Thymus (tissue), 11 donors: ENCODE measurements at regions not wholly inside any gene's neighbourhood (a gene's known extent, or its start where the extent isn't known, plus 50 kb on each side); places are given as distances from the start of the nearest gene placed in this dataset.

Experiments used
- DNase-seq, 9 donors: peaks; one replicate each; pipeline ENCODE4 v3.0.0-alpha.2; 2013; ENCODE audit warnings: low spot score in 9 of 9, low read depth in 6 of 9, missing footprints in 1 of 9
- H3K27ac ChIP-seq, 2 donors: one replicate each; pipeline ENCODE4 v1.5.1; 2013; ENCODE audit warnings: control low read depth in 1 of 2, low read depth in 1 of 2, low read length in 1 of 2, mild to moderate bottlenecking in 1 of 2, moderate library complexity in 1 of 2
- H3K27me3 ChIP-seq, 2 donors: one replicate each; pipeline ENCODE4 v1.5.1; 2013; ENCODE audit warnings: low read length in 1 of 2; ENCODE audit not compliant: control insufficient read depth in 2 of 2, insufficient read depth in 1 of 2
- H3K36me3 ChIP-seq, 2 donors: one replicate each; pipeline ENCODE4 v1.5.1; 2013; ENCODE audit warnings: low read length in 1 of 2, mild to moderate bottlenecking in 1 of 2, moderate library complexity in 1 of 2; ENCODE audit not compliant: control insufficient read depth in 2 of 2, insufficient read depth in 2 of 2
- H3K4me1 ChIP-seq, 2 donors: one replicate each; pipeline ENCODE4 v1.5.1; 2013; ENCODE audit warnings: low read length in 2 of 2; ENCODE audit not compliant: control insufficient read depth in 2 of 2, insufficient read depth in 2 of 2
- H3K4me3 ChIP-seq, 2 donors: one replicate each; pipeline ENCODE4 v1.5.1; 2013; ENCODE audit warnings: low read length in 2 of 2, control low read depth in 1 of 2, mild to moderate bottlenecking in 1 of 2
- H3K9me3 ChIP-seq, 2 donors: one replicate each; pipeline ENCODE4 v1.5.1; 2013; ENCODE audit warnings: low read length in 1 of 2, mild to moderate bottlenecking in 1 of 2; ENCODE audit not compliant: control insufficient read depth in 2 of 2, insufficient read depth in 1 of 2
- WGBS: extraction: QIAGEN DNeasy Blood & Tissue Kit; methylation state at CpG from one replicate; pipeline ENCODE4 v1.1.7; 2013; 5-methylcytosine and 5-hydroxymethylcytosine counted together
- donor health status: healthy.

GRCh38 chr3:180329187-180329586, 272.8 kb upstream of the TTC14 start:
- Histone ChIP-seq H3K27me3 (no peaks in the 10 kb centered on the region), H3K4me1 (no peaks in the 10 kb centered on the region)

GRCh38 chr3:180329847-180330246, 272.1 kb upstream of the TTC14 start:
- no peaks in the 10 kb centered on the region for H3K36me3 ChIP-seq
- H3K9me3 ChIP-seq: no peaks in the 10 kb centered on the region
- no peak overlapping the region for H3K4me3 ChIP-seq
- no peaks in the 10 kb centered on the region for H3K4me1 ChIP-seq
- no peak overlapping the region for H3K27ac ChIP-seq
- 84% methylated on average over 2 of the region's 2 CpGs for WGBS
- no peak for DNase-seq
- H3K27me3 ChIP-seq: no peaks in the 10 kb centered on the region

More at GRCh38 chr3:180329187-180329586, 272.8 kb upstream of the TTC14 start:
- Histone ChIP-seq H3K4me3 (no peak overlapping the region), H3K36me3 (no peaks in the 10 kb centered on the region), H3K9me3 (no peaks in the 10 kb centered on the region), H3K27ac (no peak overlapping the region)
- DNase-seq: no peak
- WGBS: 88% methylated on average over 3 of the region's 3 CpGs

- H3K9me3 ChIP-seq: no peaks in the 10 kb centered on the region
- no peak overlapping the region for H3K4me3 ChIP-seq
- 98% methylated on average over 1 of the region's 1 CpG for WGBS
- no peak overlapping the region for H3K27ac ChIP-seq
- DNase-seq: no peak
- H3K27me3 ChIP-seq: no peaks in the 10 kb centered on the region
- H3K4me1 ChIP-seq: no peaks in the 10 kb centered on the region
- H3K36me3 ChIP-seq: no peaks in the 10 kb centered on the region
Measured at GRCh38 chr3:180330440-180330839, 271.5 kb upstream of the TTC14 start.

GRCh38 chr3:180332608-180333007, 269.4 kb upstream of the TTC14 start:
- Histone ChIP-seq H3K27me3 (no peaks in the 10 kb centered on the region), H3K9me3 (no peaks in the 10 kb centered on the region), H3K36me3 (no peaks in the 10 kb centered on the region), H3K4me3 (no peak overlapping the region), H3K27ac (no peak overlapping the region), H3K4me1 (no peaks in the 10 kb centered on the region)
- no peak for DNase-seq
- WGBS: 93% methylated on average over 4 of the region's 4 CpGs

GRCh38 chr3:180335050-180335449, 266.9 kb upstream of the TTC14 start:
- DNase-seq: no peak
- H3K9me3 ChIP-seq: no peaks in the 10 kb centered on the region
- H3K36me3 ChIP-seq: no peaks in the 10 kb centered on the region
- no peaks in the 10 kb centered on the region for H3K27me3 ChIP-seq
- no peak overlapping the region for H3K4me3 ChIP-seq
- 75% methylated on average over 3 of the region's 3 CpGs for WGBS
- H3K27ac ChIP-seq: no peak overlapping the region
- no peaks in the 10 kb centered on the region for H3K4me1 ChIP-seq

GRCh38 chr3:180340395-180340794, 261.6 kb upstream of the TTC14 start:
- Histone ChIP-seq H3K27ac (no peak overlapping the region), H3K4me1 (no peaks in the 10 kb centered on the region), H3K4me3 (no peak overlapping the region), H3K9me3 (no peaks in the 10 kb centered on the region), H3K36me3 (no peaks in the 10 kb centered on the region), H3K27me3 (no peaks in the 10 kb centered on the region)
- no peak for DNase-seq
- 97% methylated on average over 2 of the region's 2 CpGs for WGBS

- H3K27me3 ChIP-seq: no peaks in the 10 kb centered on the region
- H3K4me1 ChIP-seq: no peaks in the 10 kb centered on the region
- H3K36me3 ChIP-seq: no peaks in the 10 kb centered on the region
- no peak overlapping the region for H3K27ac ChIP-seq
- H3K4me3 ChIP-seq: no peak overlapping the region
- no peaks in the 10 kb centered on the region for H3K9me3 ChIP-seq
- DNase-seq: no peak
- 94% methylated on average over 3 of the region's 3 CpGs for WGBS
Measured at GRCh38 chr3:180341516-180341915, 260.4 kb upstream of the TTC14 start.

GRCh38 chr3:180351601-180352000, 250.4 kb upstream of the TTC14 start:
- no peaks in the 10 kb centered on the region for H3K27me3 ChIP-seq
- H3K9me3 ChIP-seq: no peaks in the 10 kb centered on the region
- no peak overlapping the region for H3K27ac ChIP-seq
- no peaks in the 10 kb centered on the region for H3K4me1 ChIP-seq
- no peaks in the 10 kb centered on the region for H3K36me3 ChIP-seq
- H3K4me3 ChIP-seq: no peak overlapping the region
- 91% methylated on average over 3 of the region's 3 CpGs for WGBS
- DNase-seq: no peak

GRCh38 chr3:180352261-180352660, 249.7 kb upstream of the TTC14 start:
- Histone ChIP-seq H3K9me3 (no peaks in the 10 kb centered on the region), H3K27ac (no peak overlapping the region), H3K36me3 (no peaks in the 10 kb centered on the region), H3K4me1 (no peaks in the 10 kb centered on the region), H3K27me3 (no peaks in the 10 kb centered on the region), H3K4me3 (no peak overlapping the region)
- WGBS: 93% methylated on average over 1 of the region's 1 CpG
- no peak for DNase-seq

- H3K9me3 ChIP-seq: no peaks in the 10 kb centered on the region
- H3K4me3 ChIP-seq: no peak overlapping the region
- no peak overlapping the region for H3K27ac ChIP-seq
- no peaks in the 10 kb centered on the region for H3K4me1 ChIP-seq
- WGBS: 88% methylated on average over 8 of the region's 8 CpGs
- no peak for DNase-seq
- no peaks in the 10 kb centered on the region for H3K27me3 ChIP-seq
- no peaks in the 10 kb centered on the region for H3K36me3 ChIP-seq
Measured at GRCh38 chr3:180354214-180354613, 247.7 kb upstream of the TTC14 start.
